ENCODE measurements at regions not wholly inside any gene's neighbourhood (a gene's known extent, or its start where the extent isn't known, plus 50 kb on each side); places are given as distances from the start of the nearest gene placed in this dataset.

DNA sequence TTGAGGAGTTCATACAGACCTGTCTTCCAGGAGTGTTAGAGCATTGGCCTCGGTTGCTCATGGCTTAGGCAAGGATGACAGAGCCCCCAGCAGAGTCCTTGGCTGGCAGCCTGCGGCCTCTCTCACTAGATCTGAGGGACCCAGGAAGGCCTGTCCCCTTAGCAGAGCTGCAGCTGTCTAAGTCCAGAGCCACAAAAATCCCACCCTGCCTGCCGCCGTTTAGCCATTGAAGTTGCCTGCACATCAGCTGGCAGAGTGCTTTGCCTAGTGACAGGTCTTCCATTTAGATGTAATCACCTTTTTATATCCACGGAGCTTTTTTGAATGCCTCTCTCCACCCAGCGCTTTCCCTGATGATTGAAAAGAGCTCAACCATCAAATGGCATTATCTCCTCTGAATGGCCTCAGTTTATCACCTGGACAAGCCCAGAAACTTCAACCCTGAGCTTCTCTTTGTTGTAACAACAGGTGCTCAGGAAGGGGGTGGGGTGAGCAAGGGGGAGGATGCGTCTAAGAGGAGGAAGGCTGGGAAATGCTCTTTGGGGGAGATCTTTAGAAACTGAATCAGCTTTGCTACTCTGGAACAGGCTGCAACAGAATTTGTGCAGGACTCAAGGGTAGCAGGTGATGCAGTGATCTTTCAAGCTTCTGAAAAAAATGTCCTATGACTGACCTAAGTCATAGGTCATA lies 71.9 kb downstream of the TNP1 start:
- H3K4me3 ChIP-seq (ENCODE audit: low read depth, low read length) = no peak overlapping the region
- DNase-seq (ENCODE audit: low read depth) = no peak
- TF ChIP-seq, protein P1, sequence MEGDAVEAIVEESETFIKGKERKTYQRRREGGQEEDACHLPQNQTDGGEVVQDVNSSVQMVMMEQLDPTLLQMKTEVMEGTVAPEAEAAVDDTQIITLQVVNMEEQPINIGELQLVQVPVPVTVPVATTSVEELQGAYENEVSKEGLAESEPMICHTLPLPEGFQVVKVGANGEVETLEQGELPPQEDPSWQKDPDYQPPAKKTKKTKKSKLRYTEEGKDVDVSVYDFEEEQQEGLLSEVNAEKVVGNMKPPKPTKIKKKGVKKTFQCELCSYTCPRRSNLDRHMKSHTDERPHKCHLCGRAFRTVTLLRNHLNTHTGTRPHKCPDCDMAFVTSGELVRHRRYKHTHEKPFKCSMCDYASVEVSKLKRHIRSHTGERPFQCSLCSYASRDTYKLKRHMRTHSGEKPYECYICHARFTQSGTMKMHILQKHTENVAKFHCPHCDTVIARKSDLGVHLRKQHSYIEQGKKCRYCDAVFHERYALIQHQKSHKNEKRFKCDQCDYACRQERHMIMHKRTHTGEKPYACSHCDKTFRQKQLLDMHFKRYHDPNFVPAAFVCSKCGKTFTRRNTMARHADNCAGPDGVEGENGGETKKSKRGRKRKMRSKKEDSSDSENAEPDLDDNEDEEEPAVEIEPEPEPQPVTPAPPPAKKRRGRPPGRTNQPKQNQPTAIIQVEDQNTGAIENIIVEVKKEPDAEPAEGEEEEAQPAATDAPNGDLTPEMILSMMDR (IDR thresholded peaks at IDR 0.05; ENCODE audit: control insufficient read depth, extremely low read depth, insufficient read depth) = no peak

DNA sequence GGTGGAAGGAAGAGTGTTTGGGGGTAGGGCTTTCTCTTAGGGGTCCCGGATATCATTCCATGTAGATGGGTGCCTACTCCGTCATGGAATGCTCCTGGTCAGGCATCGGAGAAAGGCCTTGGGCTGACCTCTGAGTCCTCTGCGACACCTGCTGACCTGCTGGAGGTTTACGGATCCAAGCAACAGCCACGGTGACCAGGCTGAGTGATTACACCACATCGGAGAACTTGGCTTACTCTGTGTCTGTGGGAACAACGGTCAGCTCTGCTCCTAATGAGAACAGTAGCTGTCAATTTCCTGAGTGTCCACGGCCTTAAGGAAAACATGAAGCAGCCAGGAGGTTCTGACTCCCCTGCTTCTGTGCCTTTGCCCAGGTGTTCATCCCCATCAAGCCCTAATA lies 73.2 kb downstream of the TNP1 start:
- no peak for DNase-seq (ENCODE audit: low read depth)
- no peak overlapping the region for H3K4me3 ChIP-seq (ENCODE audit: low read depth, low read length)
- TF ChIP-seq, protein P1 (IDR thresholded peaks at IDR 0.05; ENCODE audit: control insufficient read depth, extremely low read depth, insufficient read depth) = no peak

DNA sequence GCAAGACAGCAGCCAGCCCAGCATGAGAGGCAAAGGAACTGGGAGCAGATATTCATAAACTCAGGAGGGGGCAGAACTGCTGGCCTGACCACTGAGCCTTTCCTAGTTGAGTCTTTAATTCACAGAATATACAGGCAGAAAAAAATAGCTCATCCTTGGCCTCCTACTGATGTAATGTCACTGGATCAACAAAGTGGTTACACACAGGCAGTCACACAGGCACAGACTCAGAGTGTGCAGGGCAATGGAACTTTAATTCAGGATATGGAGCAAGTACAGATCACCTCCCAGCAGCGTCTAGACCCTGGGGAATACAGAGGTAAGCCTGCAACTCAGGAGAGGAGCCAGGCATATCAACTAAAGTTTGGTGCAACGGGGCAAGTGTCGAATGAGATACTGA lies 75.4 kb downstream of the TNP1 start:
- DNase-seq (ENCODE audit: low read depth) = no peak
- H3K4me3 ChIP-seq (ENCODE audit: low read depth, low read length) = no peak overlapping the region
- TF ChIP-seq, protein P1 (IDR thresholded peaks at IDR 0.05; ENCODE audit: control insufficient read depth, extremely low read depth, insufficient read depth) = no peak

DNA sequence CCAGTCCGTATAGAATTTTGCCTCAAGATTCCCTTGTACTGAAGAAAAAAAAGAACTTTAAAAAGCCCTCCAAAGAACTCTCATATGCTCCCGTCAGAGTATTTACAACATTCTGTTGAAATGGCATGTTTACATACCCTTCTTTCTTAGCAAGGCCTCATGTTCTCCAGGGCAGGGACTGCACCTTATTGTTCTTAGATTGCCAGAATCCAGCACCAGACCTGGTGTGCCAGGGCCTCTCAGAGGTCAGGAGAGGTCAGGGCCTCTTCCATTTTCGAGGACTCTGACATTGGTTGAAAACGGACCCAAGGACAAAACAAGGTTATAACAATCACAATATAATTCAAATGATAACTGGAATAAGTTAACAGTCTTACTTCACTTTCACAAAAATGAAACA lies 78.2 kb downstream of the TNP1 start:
- TF ChIP-seq, protein P1 (IDR thresholded peaks at IDR 0.05; ENCODE audit: control insufficient read depth, extremely low read depth, insufficient read depth) = no peak
- no peak overlapping the region for H3K4me3 ChIP-seq (ENCODE audit: low read depth, low read length)
- no peak for DNase-seq (ENCODE audit: low read depth)

DNA sequence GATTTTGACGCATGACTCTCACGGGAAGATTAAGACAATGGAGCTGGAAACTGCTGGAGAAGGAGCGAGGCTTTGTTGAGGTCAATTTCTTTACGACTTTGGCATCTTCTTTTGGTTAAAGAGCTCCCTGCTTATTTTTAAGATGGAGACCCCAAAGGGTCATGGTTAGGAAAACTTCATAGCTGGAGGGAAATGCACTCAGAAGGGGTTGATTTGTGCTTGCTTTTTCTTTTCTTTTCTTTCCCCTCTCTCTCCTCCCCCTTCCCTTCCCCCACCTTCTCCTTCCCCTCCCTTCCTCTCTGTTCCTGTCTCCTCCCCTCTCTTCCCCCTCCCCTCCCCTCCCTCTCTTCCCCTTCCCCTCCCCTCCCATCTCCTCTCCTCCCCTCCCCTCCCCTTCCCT lies 79.0 kb downstream of the TNP1 start:
- TF ChIP-seq, protein P1 (IDR thresholded peaks at IDR 0.05; ENCODE audit: control insufficient read depth, extremely low read depth, insufficient read depth) = no peak
- H3K4me3 ChIP-seq (ENCODE audit: low read depth, low read length) = no peak overlapping the region
- no peak for DNase-seq (ENCODE audit: low read depth)

DNA sequence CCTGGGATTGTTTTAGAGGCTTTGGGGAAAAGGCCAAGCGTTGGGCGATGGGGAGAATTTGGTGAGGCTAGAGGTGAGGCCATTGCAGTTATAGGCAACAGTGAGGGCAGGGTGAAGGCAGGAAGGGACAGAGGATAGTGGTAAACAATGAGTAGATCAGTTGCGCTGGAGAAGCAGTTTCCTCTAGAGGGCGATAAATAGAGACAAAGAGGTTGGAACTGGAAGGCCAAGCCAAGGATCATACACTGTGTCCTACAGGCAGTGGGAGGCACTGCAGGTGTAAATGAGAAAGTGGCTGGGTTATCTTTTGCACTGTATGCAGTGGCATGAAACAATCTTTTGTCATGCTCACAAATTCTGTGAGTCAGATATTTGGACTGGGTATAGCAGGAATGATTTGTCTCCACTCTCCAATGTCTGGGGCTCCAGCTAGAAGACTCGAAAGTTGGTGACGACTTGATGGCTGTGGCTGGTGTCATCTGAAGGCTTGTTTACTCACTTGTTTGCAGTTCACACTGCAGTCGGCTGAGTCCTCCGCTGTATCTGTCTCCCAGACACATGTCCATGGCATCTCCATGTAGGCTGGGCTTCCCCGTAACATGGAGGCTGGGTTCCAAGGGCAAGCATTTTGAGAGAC lies 82.1 kb downstream of the TNP1 start:
- TF ChIP-seq, protein P1 (IDR thresholded peaks at IDR 0.05; ENCODE audit: control insufficient read depth, extremely low read depth, insufficient read depth) = peak; percentile 95
- DNase-seq (ENCODE audit: low read depth) = peak; percentile 60
- no peak overlapping the region for H3K4me3 ChIP-seq (ENCODE audit: low read depth, low read length)

Data from LNCaP clone FGC (cell line).